ENCODE measurements at regions not wholly inside any gene's neighbourhood (a gene's known extent, or its start where the extent isn't known, plus 50 kb on each side); places are given as distances from the start of the nearest gene placed in this dataset.

DNA sequence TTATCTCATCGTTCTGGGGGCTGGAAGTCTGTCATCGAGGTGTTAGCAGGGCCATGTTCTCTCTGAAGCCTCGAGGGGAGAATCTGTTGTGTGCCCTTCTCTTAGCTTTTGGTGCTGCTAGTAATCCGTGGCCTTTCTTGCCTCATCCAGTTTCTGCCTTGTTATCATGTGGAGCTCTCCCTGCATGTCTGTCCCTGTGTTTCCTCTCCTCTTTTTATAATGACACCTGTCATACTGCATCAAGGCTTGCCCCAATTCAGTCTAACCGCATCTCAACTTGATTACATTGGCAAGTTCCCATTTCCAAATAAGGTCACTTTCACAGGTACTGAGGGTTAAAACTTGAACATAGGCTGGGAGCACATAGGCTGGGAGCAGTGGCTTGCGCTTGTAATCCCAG is 82.6 kb upstream of the CNIH3 start:
- TF ChIP-seq, protein P1, sequence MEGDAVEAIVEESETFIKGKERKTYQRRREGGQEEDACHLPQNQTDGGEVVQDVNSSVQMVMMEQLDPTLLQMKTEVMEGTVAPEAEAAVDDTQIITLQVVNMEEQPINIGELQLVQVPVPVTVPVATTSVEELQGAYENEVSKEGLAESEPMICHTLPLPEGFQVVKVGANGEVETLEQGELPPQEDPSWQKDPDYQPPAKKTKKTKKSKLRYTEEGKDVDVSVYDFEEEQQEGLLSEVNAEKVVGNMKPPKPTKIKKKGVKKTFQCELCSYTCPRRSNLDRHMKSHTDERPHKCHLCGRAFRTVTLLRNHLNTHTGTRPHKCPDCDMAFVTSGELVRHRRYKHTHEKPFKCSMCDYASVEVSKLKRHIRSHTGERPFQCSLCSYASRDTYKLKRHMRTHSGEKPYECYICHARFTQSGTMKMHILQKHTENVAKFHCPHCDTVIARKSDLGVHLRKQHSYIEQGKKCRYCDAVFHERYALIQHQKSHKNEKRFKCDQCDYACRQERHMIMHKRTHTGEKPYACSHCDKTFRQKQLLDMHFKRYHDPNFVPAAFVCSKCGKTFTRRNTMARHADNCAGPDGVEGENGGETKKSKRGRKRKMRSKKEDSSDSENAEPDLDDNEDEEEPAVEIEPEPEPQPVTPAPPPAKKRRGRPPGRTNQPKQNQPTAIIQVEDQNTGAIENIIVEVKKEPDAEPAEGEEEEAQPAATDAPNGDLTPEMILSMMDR (IDR thresholded peaks at IDR 0.05), result no peak
- no peak for TF ChIP-seq POLR2A (IDR thresholded peaks at IDR 0.05)
- no peak for TF ChIP-seq POLR2AphosphoS5 (IDR thresholded peaks at IDR 0.05)
